IMR-90 (cell line): ENCODE measurements at regions not wholly inside any gene's neighbourhood (a gene's known extent, or its start where the extent isn't known, plus 50 kb on each side); places are given as distances from the start of the nearest gene placed in this dataset.

Experiments
- ATAC-seq: fragments of 200-7000 bp; cut with Tn5 transposase; 2 replicates; pipeline ENCODE4 v1.9.1; 2020; ENCODE audit warnings: low read depth, mild to moderate bottlenecking, moderate library complexity
- BruUV-seq: library from RNA; stranded (reverse); fragments of 400-500 nt; replicated peaks from 2 replicates; lab custom pipeline; 2021; lab: Mats Ljungman, UMichigan
- CTCF ChIA-PET: fragments of 300-600 bp; formaldehyde crosslinking; extraction: SDS; loops from one replicate; lab custom pipeline; 2021; ENCODE audit warnings: antibody characterized with exemption; lab: Yijun Ruan, JAX
- POLR2A ChIA-PET: fragments of 300-600 bp; sonication (Branson Sonifier 250); formaldehyde crosslinking; loops from one replicate; lab custom pipeline; 2022; ENCODE audit warnings: antibody characterized with exemption; ENCODE audit not compliant: unreplicated experiment; lab: Charles Lee
- DNase-seq: peaks from one replicate; pipeline ENCODE4 v3.0.0; 2013
- H2AFZ ChIP-seq: replicated peaks from 2 replicates; pipeline ENCODE3; 2013; ENCODE audit warnings: low read length, mild to moderate bottlenecking; ENCODE audit not compliant: poor library complexity
- H2AK5ac ChIP-seq: 2 replicates; pipeline ENCODE4 v1.6.1; 2013; ENCODE audit warnings: low read depth, low read length, inconsistent platforms
- H2AK9ac ChIP-seq: replicated peaks from 2 replicates; pipeline ENCODE3; 2013; ENCODE audit warnings: mild to moderate bottlenecking, low read depth, low read length, moderate library complexity; ENCODE audit not compliant: poor library complexity
- H2BK120ac ChIP-seq: 2 replicates; pipeline ENCODE4 v1.6.1; 2013; ENCODE audit warnings: low read depth, low read length, inconsistent platforms
- H2BK15ac ChIP-seq: 3 replicates; pipeline ENCODE4 v1.6.1; 2013; ENCODE audit warnings: low read depth, low read length, inconsistent platforms
- H2BK20ac ChIP-seq: 2 replicates; pipeline ENCODE4 v1.6.1; 2013; ENCODE audit warnings: low read depth, mild to moderate bottlenecking, inconsistent platforms, low read length, moderate library complexity
- H2BK5ac ChIP-seq: 2 replicates; pipeline ENCODE4 v1.6.1; 2013; ENCODE audit warnings: mild to moderate bottlenecking, low read depth, low read length, inconsistent platforms; ENCODE audit not compliant: poor library complexity, severe bottlenecking
- H3K14ac ChIP-seq: replicated peaks from 2 replicates; pipeline ENCODE4 v1.6.1; 2013; ENCODE audit warnings: low read depth, low read length, inconsistent platforms
- H3K18ac ChIP-seq: 2 replicates; pipeline ENCODE4 v1.6.1; 2013; ENCODE audit warnings: low read depth, low read length, control low read depth
- H3K23ac ChIP-seq: 2 replicates; pipeline ENCODE4 v1.6.1; 2013; ENCODE audit warnings: low read depth, low read length, inconsistent platforms
- H3K27ac ChIP-seq: 2 replicates; pipeline ENCODE4 v1.5.1; 2013; ENCODE audit warnings: mild to moderate bottlenecking, control low read depth, low read length; ENCODE audit not compliant: insufficient read depth
- H3K27me3 ChIP-seq: 2 replicates; pipeline ENCODE4 v1.6.1; 2013; ENCODE audit warnings: low read length; ENCODE audit not compliant: control insufficient read depth, insufficient read depth
- H3K36me3 ChIP-seq: 2 replicates; pipeline ENCODE4 v1.6.1; 2013; ENCODE audit warnings: low read length, mixed read lengths; ENCODE audit not compliant: control insufficient read depth, insufficient read depth
- H3K4ac ChIP-seq: 2 replicates; pipeline ENCODE4 v1.6.1; 2013; ENCODE audit warnings: low read depth, low read length, inconsistent platforms
- H3K4me1 ChIP-seq: 2 replicates; pipeline ENCODE4 v1.6.1; 2013; ENCODE audit warnings: low read length, mixed read lengths; ENCODE audit not compliant: control insufficient read depth, insufficient read depth
- H3K4me2 ChIP-seq: 2 replicates; pipeline ENCODE4 v1.6.1; 2013; ENCODE audit warnings: low read depth, mild to moderate bottlenecking, control low read depth, low read length, moderate library complexity
- H3K4me3 ChIP-seq: 2 replicates; pipeline ENCODE4 v1.5.1; 2013; ENCODE audit warnings: low read depth, mild to moderate bottlenecking, control low read depth, low read length, moderate library complexity; ENCODE audit not compliant: insufficient read depth
- H3K56ac ChIP-seq: 2 replicates; pipeline ENCODE4 v1.6.1; 2013; ENCODE audit warnings: low read length, inconsistent platforms; ENCODE audit not compliant: insufficient read depth; ENCODE audit errors: extremely low read depth
- H3K79me1 ChIP-seq, 2 experiments: 2 replicates each; pipeline ENCODE4 v1.6.1; 2013; ENCODE audit warnings: low read length in 2 of 2, inconsistent platforms in 1 of 2, low read depth in 1 of 2
- H3K9ac ChIP-seq: 2 replicates; pipeline ENCODE4 v1.6.1; 2013; ENCODE audit warnings: low read depth, low read length, control low read depth
- H3K9me1 ChIP-seq: 2 replicates; pipeline ENCODE4 v1.6.1; 2013; ENCODE audit warnings: low read length, inconsistent platforms; ENCODE audit not compliant: insufficient read depth
- H3K9me3 ChIP-seq: 2 replicates; pipeline ENCODE4 v1.6.1; 2013; ENCODE audit warnings: low read length; ENCODE audit not compliant: control insufficient read depth, insufficient read depth
- H4K20me1 ChIP-seq: 2 replicates; pipeline ENCODE4 v1.6.1; 2013; ENCODE audit warnings: low read length, inconsistent platforms; ENCODE audit not compliant: insufficient read depth
- H4K5ac ChIP-seq: 2 replicates; pipeline ENCODE4 v1.6.1; 2013; ENCODE audit warnings: mild to moderate bottlenecking, low read depth, low read length, control low read depth
- H4K8ac ChIP-seq, 2 experiments: 2 replicates each; pipeline ENCODE4 v1.6.1; 2013; ENCODE audit warnings: low read depth in 2 of 2, low read length in 2 of 2, control low read depth in 1 of 2, inconsistent platforms in 1 of 2
- H4K91ac ChIP-seq: 2 replicates; pipeline ENCODE4 v1.6.1; 2013; ENCODE audit warnings: low read depth, low read length, inconsistent platforms; ENCODE audit not compliant: insufficient read depth
- BHLHE40 ChIP-seq: fragments of 150-350 bp; IDR thresholded peaks from 2 replicates; pipeline ENCODE4 v1.6.1; 2016; ENCODE audit warnings: mild to moderate bottlenecking, low read depth, low read length
- CEBPB ChIP-seq: IDR thresholded peaks from 2 replicates; pipeline ENCODE4 v1.6.1; 2012; ENCODE audit warnings: low read depth, low read length, improper control_type of control experiment
- CHD1 ChIP-seq: IDR thresholded peaks from 2 replicates; pipeline ENCODE4 v1.6.1; 2012; ENCODE audit warnings: low read depth, low read length, improper control_type of control experiment
- CTCF ChIP-seq: conservative IDR thresholded peaks from 2 replicates; pipeline ENCODE4 v1.5.1; 2012; ENCODE audit warnings: mild to moderate bottlenecking, low read depth, low read length, improper control_type of control experiment
- ELK1 ChIP-seq: fragments of 150-350 bp; IDR thresholded peaks from 2 replicates; pipeline ENCODE4 v1.6.1; 2016; ENCODE audit warnings: low read depth, mild to moderate bottlenecking, low read length, moderate library complexity, borderline replicate concordance
- FOS ChIP-seq: fragments of 150-350 bp; IDR thresholded peaks from 2 replicates; pipeline ENCODE4 v1.6.1; 2016; ENCODE audit warnings: low read depth, low read length
- MAFK ChIP-seq: IDR thresholded peaks from 2 replicates; pipeline ENCODE4 v1.6.1; 2012; ENCODE audit warnings: low read depth, low read length, improper control_type of control experiment
- MAZ ChIP-seq: IDR thresholded peaks from 2 replicates; pipeline ENCODE4 v1.6.1; 2012; ENCODE audit warnings: low read depth, mild to moderate bottlenecking, low read length, improper control_type of control experiment, moderate library complexity, borderline replicate concordance
- MXI1 ChIP-seq: IDR thresholded peaks from 2 replicates; pipeline ENCODE4 v1.6.1; 2012; ENCODE audit warnings: low read depth, mild to moderate bottlenecking, low read length, moderate library complexity, borderline replicate concordance
- NFE2L2 ChIP-seq: fragments of 150-350 bp; IDR thresholded peaks from 2 replicates; pipeline ENCODE4 v1.6.1; 2016; ENCODE audit warnings: low read depth, mild to moderate bottlenecking, low read length
- POLR2A ChIP-seq: IDR thresholded peaks from 2 replicates; pipeline ENCODE4 v1.6.1; 2012; ENCODE audit warnings: mild to moderate bottlenecking, low read depth, low read length
- RAD21 ChIP-seq: IDR thresholded peaks from 2 replicates; pipeline ENCODE4 v1.6.1; 2012; ENCODE audit warnings: low read length, improper control_type of control experiment
- RCOR1 ChIP-seq: IDR thresholded peaks from 2 replicates; pipeline ENCODE4 v1.6.1; 2012; ENCODE audit warnings: mild to moderate bottlenecking, low read length, improper control_type of control experiment; ENCODE audit not compliant: insufficient replicate concordance
- RFX5 ChIP-seq: IDR thresholded peaks from 2 replicates; pipeline ENCODE4 v1.8.0; 2012; ENCODE audit warnings: low read depth, mild to moderate bottlenecking, low read length, moderate library complexity
- SMC3 ChIP-seq: fragments of 150-350 bp; IDR thresholded peaks from 2 replicates; pipeline ENCODE4 v1.6.1; 2016; ENCODE audit warnings: low read depth, mild to moderate bottlenecking, antibody characterized with exemption, low read length, moderate library complexity
- WGBS, 2 experiments: methylation state at CpG; one replicate each; pipeline versions ENCODE4 v1.1.5 to v1.1.7; 2013; ENCODE audit warnings: missing lambda C conversion rate in 2 of 2; ENCODE audit not compliant: insufficient read length in 1 of 2; ENCODE audit errors: extremely low coverage in 2 of 2; 5-methylcytosine and 5-hydroxymethylcytosine counted together
- dilution Hi-C: fragments of 300-500 bp; cut with HindIII; formaldehyde crosslinking; loops from one replicate; pipeline ENCODE4 v1.14.3; 2018; ENCODE audit warnings: low sequenced_read_pairs; ENCODE audit not compliant: unreplicated experiment
- in situ Hi-C: fragments of 300-500 bp; cut with MboI; formaldehyde crosslinking; loops from 3 replicates; pipeline ENCODE4 v1.14.3; 2019; ENCODE audit warnings: low sequenced_read_pairs, inconsistent platforms, mixed read lengths
- intact Hi-C: fragments of 100-400 bp; cut with micrococcal nuclease; formaldehyde crosslinking; loops from 2 replicates; pipeline ENCODE4 v1.10.0; 2022
- TF ChIP-seq, protein P1 (sequence below): fragments of 150-350 bp; IDR thresholded peaks from 2 replicates; pipeline ENCODE4 v1.6.1; 2017; ENCODE audit warnings: mild to moderate bottlenecking, antibody characterized with exemption, low read length, low read depth

DNA sequence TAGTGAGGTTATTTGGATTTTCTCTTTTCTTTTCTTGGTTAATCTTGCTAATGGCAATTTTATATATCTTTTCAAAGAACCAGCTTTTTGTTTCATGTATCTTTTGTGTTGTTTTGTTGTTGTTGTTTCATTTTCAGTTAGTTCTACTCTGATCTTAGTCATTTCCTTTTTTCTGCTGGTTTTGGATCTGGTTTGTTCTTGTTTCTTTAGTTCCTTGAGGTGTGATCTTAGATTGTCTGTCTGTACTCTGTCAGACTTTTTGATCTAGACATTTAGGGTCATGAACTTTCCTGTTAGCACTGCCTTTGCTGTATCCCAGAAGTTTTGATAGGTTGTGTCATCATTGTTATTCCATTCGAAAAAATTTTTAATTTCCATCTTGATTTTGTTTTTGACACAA lies 399.7 kb downstream of the TLE1 start:
- no peaks in the 10 kb centered on the region for H3K4me1 ChIP-seq
- no TSS peak for BruUV-seq
- no peak overlapping the region for H3K18ac ChIP-seq
- H3K4ac ChIP-seq: no peak overlapping the region
- no peak overlapping the region for H3K4me2 ChIP-seq
- no peak overlapping the region for H2BK5ac ChIP-seq
- H2AK9ac ChIP-seq: no peak overlapping the region
- no peak overlapping the region for H3K27ac ChIP-seq
- H3K79me1 ChIP-seq: no peaks in the 10 kb centered on the region
- no peak overlapping the region for H2BK15ac ChIP-seq
- H3K23ac ChIP-seq: no peak overlapping the region
- H2AFZ ChIP-seq: no peak overlapping the region
- H3K36me3 ChIP-seq: no peaks in the 10 kb centered on the region
- H3K9me1 ChIP-seq: no peaks in the 10 kb centered on the region
- no peaks in the 10 kb centered on the region for H4K20me1 ChIP-seq
- no peak overlapping the region for H3K56ac ChIP-seq
- no peak overlapping the region for H4K91ac ChIP-seq
- no peak for DNase-seq
- no peaks in the 10 kb centered on the region for H3K9me3 ChIP-seq
- H2BK120ac ChIP-seq: no peak overlapping the region
- intact Hi-C loops (no loop called here), dilution Hi-C loops (no loop called here), in situ Hi-C loops (no loop called here)
- no peak overlapping the region for H3K4me3 ChIP-seq
- no CpG with 5 or more reads among the region's 1 CpG for WGBS, 2 experiments
- no peak overlapping the region for H3K9ac ChIP-seq
- ChIA-PET CTCF (no interaction called here), POLR2A (no interaction called here)
- H4K5ac ChIP-seq: no peak overlapping the region
- H2AK5ac ChIP-seq: no peak overlapping the region
- H2BK20ac ChIP-seq: no peak overlapping the region
- H3K14ac ChIP-seq: no peak overlapping the region
- no peak for ATAC-seq
- TF ChIP-seq CTCF (no peak), CHD1 (no peak), ELK1 (no peak), RFX5 (no peak), NFE2L2 (no peak), POLR2A (no peak), MAFK (no peak), FOS (no peak), SMC3 (no peak), CEBPB (no peak), BHLHE40 (no peak), MAZ (no peak), RCOR1 (no peak), MXI1 (no peak), RAD21 (no peak)
- TF ChIP-seq, protein P1, sequence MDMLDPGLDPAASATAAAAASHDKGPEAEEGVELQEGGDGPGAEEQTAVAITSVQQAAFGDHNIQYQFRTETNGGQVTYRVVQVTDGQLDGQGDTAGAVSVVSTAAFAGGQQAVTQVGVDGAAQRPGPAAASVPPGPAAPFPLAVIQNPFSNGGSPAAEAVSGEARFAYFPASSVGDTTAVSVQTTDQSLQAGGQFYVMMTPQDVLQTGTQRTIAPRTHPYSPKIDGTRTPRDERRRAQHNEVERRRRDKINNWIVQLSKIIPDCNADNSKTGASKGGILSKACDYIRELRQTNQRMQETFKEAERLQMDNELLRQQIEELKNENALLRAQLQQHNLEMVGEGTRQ: no peak
- H4K8ac ChIP-seq: no peak overlapping the region
- H3K27me3 ChIP-seq: no peaks in the 10 kb centered on the region
